HL-60 (cell line): ENCODE measurements at regions not wholly inside any gene's neighbourhood (a gene's known extent, or its start where the extent isn't known, plus 50 kb on each side); places are given as distances from the start of the nearest gene placed in this dataset.
A peak's percentile ranks its signal among the peaks of the same experiment; 100 is the strongest.

ENCODE experiments used
- DNase-seq, 2 experiments: peaks; one replicate each; pipeline ENCODE4 v3.0.0-alpha.2; 2010 to 2020; ENCODE audit warnings: low read depth in 1 of 2, low spot score in 1 of 2
- H3K27ac ChIP-seq: fragments of 250-450 bp; sonication (Bioruptor Pico); replicated peaks from 2 replicates; pipeline ENCODE4 v1.5.1; 2020; ENCODE audit warnings: mild to moderate bottlenecking, moderate library complexity
- H3K27me3 ChIP-seq: fragments of 250-450 bp; sonication (Bioruptor Pico); 2 replicates; pipeline ENCODE4 v1.5.1; 2021; ENCODE audit warnings: mild to moderate bottlenecking, moderate library complexity; ENCODE audit not compliant: insufficient read depth, poor library complexity, severe bottlenecking
- H3K4me3 ChIP-seq: replicated peaks from 2 replicates; pipeline ENCODE4 v1.5.1; 2011; ENCODE audit warnings: mild to moderate bottlenecking, control low read depth, low read length; ENCODE audit not compliant: insufficient read depth
- CTCF ChIP-seq: IDR thresholded peaks from one replicate; pipeline ENCODE4 v1.5.1; 2011; ENCODE audit warnings: low read length, control low read depth, inconsistent platforms; ENCODE audit not compliant: insufficient read depth
- GABPA ChIP-seq: IDR thresholded peaks from 2 replicates; pipeline ENCODE4 v1.6.1; 2012; ENCODE audit warnings: low read depth
- POLR2AphosphoS5 ChIP-seq: IDR thresholded peaks from 2 replicates; pipeline ENCODE4 v1.6.1; 2012; ENCODE audit warnings: low read depth
- REST ChIP-seq: IDR thresholded peaks from 2 replicates; pipeline ENCODE4 v1.6.1; 2012; ENCODE audit warnings: low read depth; ENCODE audit not compliant: insufficient replicate concordance
- SPI1 ChIP-seq: IDR thresholded peaks from 2 replicates; pipeline ENCODE4 v1.6.1; 2012; ENCODE audit warnings: low read depth, mild to moderate bottlenecking, borderline replicate concordance

GRCh38 chr4:74623041-74623440, 171.3 kb downstream of the BTC start:
- peak in 1 of 2 experiments; percentile 55 for DNase-seq
- Histone ChIP-seq H3K27ac (no peak overlapping the region), H3K27me3 (no peaks in the 10 kb centered on the region), H3K4me3 (no peak overlapping the region)
- no peak for TF ChIP-seq GABPA
- peak; percentile 57 for TF ChIP-seq CTCF

- TF ChIP-seq POLR2AphosphoS5: peak; percentile 37; the same call in 1 of the 2 replicates
- peak; percentile 71 for TF ChIP-seq SPI1
- TF ChIP-seq CTCF: no peak
- TF ChIP-seq GABPA: no peak
- no peak for TF ChIP-seq REST
- DNase-seq: peak; percentile 36 to 63
- Histone ChIP-seq H3K27me3 (no peaks in the 10 kb centered on the region), H3K27ac (peak overlapping the region; percentile 41), H3K4me3 (no peak overlapping the region)
Measured at GRCh38 chr4:74624351-74625151, 169.8 kb downstream of the BTC start.

GRCh38 chr4:74625981-74626380, 168.3 kb downstream of the BTC start:
- Histone ChIP-seq H3K27me3 (no peaks in the 10 kb centered on the region), H3K27ac (no peak overlapping the region), H3K4me3 (no peak overlapping the region)
- no peak for DNase-seq
- TF ChIP-seq GABPA (no peak), SPI1 (no peak), POLR2AphosphoS5 (no peak), REST (no peak), CTCF (no peak)
